K562 (cell line): ENCODE measurements at regions not wholly inside any gene's neighbourhood (a gene's known extent, or its start where the extent isn't known, plus 50 kb on each side); places are given as distances from the start of the nearest gene placed in this dataset.

Source experiments
- ATAC-seq: fragments of 200-7000 bp; cut with Tn5 transposase; 3 replicates; pipeline ENCODE4 v1.9.1; 2020; ENCODE audit warnings: moderate library complexity
- BruUV-seq: library from RNA; stranded (reverse); fragments of 400-500 nt; replicated peaks from 2 replicates; lab custom pipeline; 2021; lab: Mats Ljungman, UMichigan
- CTCF ChIA-PET: fragments of 300-600 bp; formaldehyde crosslinking; extraction: SDS; loops from one replicate; lab custom pipeline; 2021; ENCODE audit warnings: low intra/inter-chr PET ratio; lab: Yijun Ruan, JAX
- POLR2A ChIA-PET: fragments of 300-600, 350-650 bp; sonication (Branson Sonifier 250); formaldehyde crosslinking; extraction: SDS; loops from one replicate; lab custom pipeline; 2021; ENCODE audit warnings: antibody characterized with exemption, inconsistent platforms; lab: Yijun Ruan, JAX
- DNase-seq, 4 experiments: peaks; one replicate each; pipeline versions ENCODE4 v3.0.0 to v3.0.0-alpha.2; 2011 to 2018; ENCODE audit warnings: low spot score in 3 of 4, mixed read lengths in 3 of 4; ENCODE audit errors: extremely low read depth in 1 of 4
- FAIRE-seq: peaks from 2 replicates; lab custom pipeline; 2011; peaks lifted over from hg19 to GRCh38; lab: Jason Lieb, UNC
- H2AFZ ChIP-seq: 2 replicates; pipeline ENCODE4 v1.6.0; 2011; ENCODE audit warnings: low read depth, low read length, control low read depth, inconsistent platforms
- H3K27ac ChIP-seq: fragments of 200-600 bp; 3 replicates; pipeline ENCODE4 v1.8.0; 2011; ENCODE audit warnings: low read depth, mild to moderate bottlenecking, control low read depth, inconsistent platforms, low read length, moderate library complexity, mixed read lengths; ENCODE audit errors: extremely low read depth
- H3K27me3 ChIP-seq, 2 experiments: fragments of 300-600 bp in 1 of 2; 2 replicates in 1 of 2; 3 replicates in 1 of 2; pipeline versions ENCODE4 v1.6.0 to v1.8.0; 2011; ENCODE audit warnings: inconsistent platforms in 2 of 2, low read length in 2 of 2, mild to moderate bottlenecking in 1 of 2, mixed read lengths in 1 of 2, moderate library complexity in 1 of 2; ENCODE audit not compliant: control insufficient read depth in 2 of 2, insufficient read depth in 2 of 2
- H3K36me3 ChIP-seq: fragments of 300-600 bp; 3 replicates; pipeline ENCODE4 v1.8.0; 2011; ENCODE audit warnings: mild to moderate bottlenecking, low read length, inconsistent platforms; ENCODE audit not compliant: control insufficient read depth, insufficient read depth
- H3K4me1 ChIP-seq, 2 experiments: fragments of 200-600 bp in 1 of 2; replicated peaks in 1 of 2; 2 replicates in 1 of 2; 3 replicates in 1 of 2; pipeline versions ENCODE4 v1.5.1 to v1.8.0; 2011; ENCODE audit warnings: inconsistent platforms in 2 of 2, low read length in 2 of 2, mild to moderate bottlenecking in 1 of 2, mixed read lengths in 1 of 2, moderate library complexity in 1 of 2; ENCODE audit not compliant: control insufficient read depth in 2 of 2, insufficient read depth in 2 of 2
- H3K4me2 ChIP-seq: 2 replicates; pipeline ENCODE4 v1.6.1; 2011; ENCODE audit warnings: low read length, control low read depth, inconsistent platforms, mixed read lengths; ENCODE audit not compliant: insufficient read depth
- H3K4me3 ChIP-seq: fragments of 200-600 bp; sonication (generic), shearing (Covaris generic); 2 replicates; pipeline ENCODE4 v1.5.1; 2016; ENCODE audit warnings: control low read depth, inconsistent platforms
- H3K79me2 ChIP-seq: fragments of 200-600 bp; 3 replicates; pipeline ENCODE4 v1.8.0; 2011; ENCODE audit warnings: low read length, inconsistent platforms; ENCODE audit not compliant: control insufficient read depth, insufficient read depth
- H3K9ac ChIP-seq, 2 experiments: 2 replicates each; pipeline versions ENCODE4 v1.6.0 to v1.6.1; 2011; ENCODE audit warnings: low read depth in 2 of 2, low read length in 2 of 2, control low read depth in 1 of 2, inconsistent platforms in 1 of 2, mild to moderate bottlenecking in 1 of 2, mixed read lengths in 1 of 2; ENCODE audit not compliant: insufficient read depth in 1 of 2
- H3K9me1 ChIP-seq: one replicate; pipeline ENCODE4 v1.6.0; 2011; ENCODE audit warnings: inconsistent platforms, mild to moderate bottlenecking, low read length, moderate library complexity; ENCODE audit not compliant: control insufficient read depth, insufficient read depth
- H3K9me3 ChIP-seq: replicated peaks from 2 replicates; pipeline ENCODE4 v1.5.1; 2011; ENCODE audit warnings: low read depth, low read length, inconsistent platforms; ENCODE audit not compliant: control insufficient read depth, insufficient read depth
- H4K20me1 ChIP-seq: replicated peaks from 2 replicates; pipeline ENCODE4 v1.6.1; 2011; ENCODE audit warnings: low read length, inconsistent platforms, mixed read lengths; ENCODE audit not compliant: control insufficient read depth, insufficient read depth
- CBX3 ChIP-seq, 2 experiments: IDR thresholded peaks; 1 replicate in 1 of 2; 2 replicates in 1 of 2; pipeline ENCODE4 v1.6.1; 2012; ENCODE audit warnings: inconsistent platforms in 2 of 2, low read length in 2 of 2, borderline replicate concordance in 1 of 2, control low read depth in 1 of 2
- HMGXB4 ChIP-seq: sonication (generic); formaldehyde crosslinking; IDR thresholded peaks from 2 replicates; pipeline ENCODE4 v1.8.1; 2023; ENCODE audit warnings: mild to moderate bottlenecking, missing genetic modification reagents
- KLF6 ChIP-seq: fragments of 250-450 bp; sonication (Bioruptor Pico); IDR thresholded peaks from 2 replicates; pipeline ENCODE4 v1.4.0; 2020; ENCODE audit warnings: mild to moderate bottlenecking, moderate library complexity, borderline replicate concordance
- MAFF ChIP-seq: IDR thresholded peaks from 2 replicates; pipeline ENCODE4 v1.6.1; 2012; ENCODE audit warnings: low read length, improper control_type of control experiment
- MAFG ChIP-seq: fragments of 450-650 bp; conservative IDR thresholded peaks from 2 replicates; pipeline ENCODE4 v1.6.1; 2016; ENCODE audit warnings: missing genetic modification characterization, missing compliant biosample characterization
- MTA1 ChIP-seq: fragments of 450-650 bp; IDR thresholded peaks from 2 replicates; pipeline ENCODE4 v1.6.1; 2017; ENCODE audit warnings: borderline replicate concordance
- MYC ChIP-seq, 2 experiments: fragments of 250-450 bp in 1 of 2; sonication (Bioruptor Pico) in 1 of 2; IDR thresholded peaks; 2 replicates each; pipeline versions ENCODE4 v1.5.1 to v1.6.1; 2012 to 2021; ENCODE audit warnings: low read depth in 2 of 2, borderline replicate concordance in 1 of 2, improper control_type of control experiment in 1 of 2, low read length in 1 of 2, mild to moderate bottlenecking in 1 of 2, moderate library complexity in 1 of 2
- NR1H2 ChIP-seq: sonication (generic); formaldehyde crosslinking; IDR thresholded peaks from 2 replicates; pipeline ENCODE4 v1.4.0; 2020; ENCODE audit warnings: mild to moderate bottlenecking, missing genetic modification reagents
- POLR3G ChIP-seq: IDR thresholded peaks from 2 replicates; pipeline ENCODE4 v1.6.1; 2011; ENCODE audit not compliant: insufficient read length, insufficient replicate concordance; ENCODE audit errors: extremely low read depth
- SAFB ChIP-seq: fragments of 200-400 bp; formaldehyde crosslinking; IDR thresholded peaks from 2 replicates; pipeline ENCODE4 v1.6.1; 2017; ENCODE audit warnings: low read depth, low read length, borderline replicate concordance
- THAP12 ChIP-seq: fragments of 250-450 bp; sonication (Bioruptor Pico); IDR thresholded peaks from 2 replicates; pipeline ENCODE4 v1.9.0; 2021; ENCODE audit warnings: mild to moderate bottlenecking, inconsistent platforms
- WGBS: fragments of 100-300 bp; shearing (Covaris generic); methylation state at CpG from one replicate; pipeline ENCODE4 v1.1.6; 2016; ENCODE audit warnings: low coverage, mixed read lengths; ENCODE audit not compliant: insufficient coverage; ENCODE audit errors: missing lambda C conversion rate; 5-methylcytosine and 5-hydroxymethylcytosine counted together
- in situ Hi-C: fragments of 300-500 bp; cut with MboI; formaldehyde crosslinking; loops from 4 replicates; pipeline ENCODE4 v1.15.0; 2018; ENCODE audit warnings: inconsistent platforms, mixed read lengths
- intact Hi-C: fragments of 100-400 bp; cut with micrococcal nuclease; formaldehyde crosslinking; loops from 2 replicates; pipeline ENCODE4 v1.14.2; 2022
- TF ChIP-seq, protein P1 (sequence below): fragments of 450-650 bp; formaldehyde crosslinking; IDR thresholded peaks from 2 replicates; pipeline ENCODE4 v1.4.0; 2020; ENCODE audit warnings: mild to moderate bottlenecking, moderate library complexity
- TF ChIP-seq, protein P2 (sequence below): fragments of 250-450 bp; sonication (Bioruptor Pico); IDR thresholded peaks from 2 replicates; pipeline ENCODE4 v1.5.0; 2022; ENCODE audit warnings: mild to moderate bottlenecking

GRCh38 chr7:9241826-9242225, 808.4 kb downstream of the NXPH1 start (continued):
- TF ChIP-seq HMGXB4 (CRISPR knock-in tag) (no peak), MAFF (no peak)
- TF ChIP-seq, all 486 proteins: peak for 0

DNA sequence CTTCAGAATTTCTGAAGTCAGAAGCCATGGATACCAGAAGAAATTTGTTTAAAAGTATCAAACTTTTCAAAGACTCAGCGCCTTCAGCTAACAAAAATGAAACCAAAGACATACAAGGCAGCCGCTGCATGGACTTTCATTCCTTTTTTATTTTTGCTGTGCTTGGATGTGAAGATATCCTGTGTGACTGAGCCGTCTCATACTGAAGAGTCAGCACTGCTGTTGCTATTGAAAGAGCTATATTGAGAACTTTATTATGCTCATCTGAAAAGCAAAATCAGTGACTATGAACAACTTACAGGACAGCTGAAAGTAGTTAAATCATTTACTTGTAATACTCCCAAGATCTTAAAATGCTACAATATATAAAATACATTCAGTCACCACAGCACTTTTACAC, 809.2 kb downstream of the NXPH1 start:
- in situ Hi-C loops: no loop called here
- no peak for DNase-seq
- FAIRE-seq: no peak
- no peaks in the 10 kb centered on the region; the same call in 1 of the 2 replicates for H3K9me3 ChIP-seq
- H3K79me2 ChIP-seq: no peaks in the 10 kb centered on the region
- no peak overlapping the region for H3K4me3 ChIP-seq
- no peak overlapping the region for H2AFZ ChIP-seq
- H3K27me3 ChIP-seq: no peaks in the 10 kb centered on the region
- 0% methylated on average over 3 of the region's 3 CpGs for WGBS
- no peaks in the 10 kb centered on the region for H3K9me1 ChIP-seq
- no peak for ATAC-seq
- no TSS peak for BruUV-seq
- H3K9ac ChIP-seq: no peak overlapping the region
- intact Hi-C loops: no loop called here
- no peak overlapping the region for H3K27ac ChIP-seq
- POLR2A ChIA-PET: no interaction called here
- H4K20me1 ChIP-seq: no peaks in the 10 kb centered on the region
- H3K4me1 ChIP-seq: no peaks in the 10 kb centered on the region
- H3K36me3 ChIP-seq: no peaks in the 10 kb centered on the region
- H3K4me2 ChIP-seq: no peak overlapping the region
- CTCF ChIA-PET: no interaction called here
- TF ChIP-seq CBX3 (IDR thresholded peaks at IDR 0.05; ENCODE audit: borderline replicate concordance in 1 of 2, low read length in 2 of 2): no peak
- no peak for TF ChIP-seq THAP12 (CRISPR knock-in tag)
- no peak for TF ChIP-seq KLF6
- TF ChIP-seq, protein P1, sequence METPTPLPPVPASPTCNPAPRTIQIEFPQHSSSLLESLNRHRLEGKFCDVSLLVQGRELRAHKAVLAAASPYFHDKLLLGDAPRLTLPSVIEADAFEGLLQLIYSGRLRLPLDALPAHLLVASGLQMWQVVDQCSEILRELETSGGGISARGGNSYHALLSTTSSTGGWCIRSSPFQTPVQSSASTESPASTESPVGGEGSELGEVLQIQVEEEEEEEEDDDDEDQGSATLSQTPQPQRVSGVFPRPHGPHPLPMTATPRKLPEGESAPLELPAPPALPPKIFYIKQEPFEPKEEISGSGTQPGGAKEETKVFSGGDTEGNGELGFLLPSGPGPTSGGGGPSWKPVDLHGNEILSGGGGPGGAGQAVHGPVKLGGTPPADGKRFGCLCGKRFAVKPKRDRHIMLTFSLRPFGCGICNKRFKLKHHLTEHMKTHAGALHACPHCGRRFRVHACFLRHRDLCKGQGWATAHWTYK (CRISPR knock-in tag): no peak
- TF ChIP-seq MYC (IDR thresholded peaks at IDR 0.05; ENCODE audit: low read depth, low read length): no peak
- TF ChIP-seq MYC (CRISPR knock-in tag; IDR thresholded peaks at IDR 0.05; ENCODE audit: borderline replicate concordance, low read depth): no peak
- no peak for TF ChIP-seq POLR3G
- TF ChIP-seq, protein P2, sequence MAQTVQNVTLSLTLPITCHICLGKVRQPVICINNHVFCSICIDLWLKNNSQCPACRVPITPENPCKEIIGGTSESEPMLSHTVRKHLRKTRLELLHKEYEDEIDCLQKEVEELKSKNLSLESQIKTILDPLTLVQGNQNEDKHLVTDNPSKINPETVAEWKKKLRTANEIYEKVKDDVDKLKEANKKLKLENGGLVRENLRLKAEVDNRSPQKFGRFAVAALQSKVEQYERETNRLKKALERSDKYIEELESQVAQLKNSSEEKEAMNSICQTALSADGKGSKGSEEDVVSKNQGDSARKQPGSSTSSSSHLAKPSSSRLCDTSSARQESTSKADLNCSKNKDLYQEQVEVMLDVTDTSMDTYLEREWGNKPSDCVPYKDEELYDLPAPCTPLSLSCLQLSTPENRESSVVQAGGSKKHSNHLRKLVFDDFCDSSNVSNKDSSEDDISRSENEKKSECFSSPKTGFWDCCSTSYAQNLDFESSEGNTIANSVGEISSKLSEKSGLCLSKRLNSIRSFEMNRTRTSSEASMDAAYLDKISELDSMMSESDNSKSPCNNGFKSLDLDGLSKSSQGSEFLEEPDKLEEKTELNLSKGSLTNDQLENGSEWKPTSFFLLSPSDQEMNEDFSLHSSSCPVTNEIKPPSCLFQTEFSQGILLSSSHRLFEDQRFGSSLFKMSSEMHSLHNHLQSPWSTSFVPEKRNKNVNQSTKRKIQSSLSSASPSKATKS (CRISPR knock-in tag): no peak
- TF ChIP-seq NR1H2 (CRISPR knock-in tag): no peak
- TF ChIP-seq MAFG (tag): no peak
- TF ChIP-seq MTA1: no peak
- no peak for TF ChIP-seq SAFB
